ENCODE measurements at regions not wholly inside any gene's neighbourhood (a gene's known extent, or its start where the extent isn't known, plus 50 kb on each side); places are given as distances from the start of the nearest gene placed in this dataset.

DNA sequence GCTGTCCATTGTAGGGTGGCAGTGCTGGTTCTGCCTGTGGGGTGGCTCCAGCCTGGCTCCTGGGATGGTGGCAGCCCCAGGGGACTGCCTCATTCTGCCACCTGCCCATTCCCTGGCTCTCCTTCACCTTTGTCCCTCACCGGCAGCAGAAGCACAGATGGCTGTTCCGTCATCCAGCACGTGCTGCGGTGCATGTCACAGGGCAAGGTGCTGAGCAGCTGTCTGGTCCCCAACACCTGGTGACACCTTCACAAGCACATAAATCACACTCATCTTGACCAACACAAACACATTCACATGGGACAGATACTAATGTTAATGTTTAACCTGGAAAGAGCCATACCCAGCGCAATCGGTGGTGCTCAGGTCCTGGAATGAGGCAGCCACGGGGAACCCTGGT lies 126.8 kb downstream of the UQCRFS1 start:
- TF ChIP-seq, protein P1, sequence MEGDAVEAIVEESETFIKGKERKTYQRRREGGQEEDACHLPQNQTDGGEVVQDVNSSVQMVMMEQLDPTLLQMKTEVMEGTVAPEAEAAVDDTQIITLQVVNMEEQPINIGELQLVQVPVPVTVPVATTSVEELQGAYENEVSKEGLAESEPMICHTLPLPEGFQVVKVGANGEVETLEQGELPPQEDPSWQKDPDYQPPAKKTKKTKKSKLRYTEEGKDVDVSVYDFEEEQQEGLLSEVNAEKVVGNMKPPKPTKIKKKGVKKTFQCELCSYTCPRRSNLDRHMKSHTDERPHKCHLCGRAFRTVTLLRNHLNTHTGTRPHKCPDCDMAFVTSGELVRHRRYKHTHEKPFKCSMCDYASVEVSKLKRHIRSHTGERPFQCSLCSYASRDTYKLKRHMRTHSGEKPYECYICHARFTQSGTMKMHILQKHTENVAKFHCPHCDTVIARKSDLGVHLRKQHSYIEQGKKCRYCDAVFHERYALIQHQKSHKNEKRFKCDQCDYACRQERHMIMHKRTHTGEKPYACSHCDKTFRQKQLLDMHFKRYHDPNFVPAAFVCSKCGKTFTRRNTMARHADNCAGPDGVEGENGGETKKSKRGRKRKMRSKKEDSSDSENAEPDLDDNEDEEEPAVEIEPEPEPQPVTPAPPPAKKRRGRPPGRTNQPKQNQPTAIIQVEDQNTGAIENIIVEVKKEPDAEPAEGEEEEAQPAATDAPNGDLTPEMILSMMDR (IDR thresholded peaks at IDR 0.05) = no peak
- no peak for TF ChIP-seq POLR2A (IDR thresholded peaks at IDR 0.05)
